SK-N-SH treated with all-trans-retinoic acid at 6 μM for 48 hours (cell line): ENCODE measurements at regions not wholly inside any gene's neighbourhood (a gene's known extent, or its start where the extent isn't known, plus 50 kb on each side); places are given as distances from the start of the nearest gene placed in this dataset.

Experiments
- ATAC-seq: fragments of 200-7000 bp; cut with Tn5 transposase; 3 replicates; pipeline ENCODE4 v1.9.1; 2020; ENCODE audit warnings: mild to moderate bottlenecking, moderate library complexity
- ARNTL ChIP-seq: fragments of 450-650 bp; formaldehyde crosslinking; IDR thresholded peaks from 2 replicates; pipeline ENCODE4 v1.5.0; 2020; ENCODE audit warnings: low read depth, mild to moderate bottlenecking, moderate library complexity, borderline replicate concordance
- BACH2 ChIP-seq: fragments of 250-450 bp; sonication (Bioruptor Pico); IDR thresholded peaks from 2 replicates; pipeline ENCODE4 v1.9.0; 2021; ENCODE audit warnings: mild to moderate bottlenecking, borderline replicate concordance
- CSDC2 ChIP-seq: fragments of 250-450 bp; sonication (Bioruptor Pico); IDR thresholded peaks from 2 replicates; pipeline ENCODE4 v1.5.0; 2020; ENCODE audit warnings: mild to moderate bottlenecking, moderate library complexity
- ESRRG ChIP-seq: fragments of 250-450 bp; sonication (Bioruptor Pico); IDR thresholded peaks from 2 replicates; pipeline ENCODE4 v1.6.1; 2021; ENCODE audit warnings: mild to moderate bottlenecking
- GLIS3 ChIP-seq: fragments of 250-450 bp; sonication (Bioruptor Pico); IDR thresholded peaks from 2 replicates; pipeline ENCODE4 v1.5.0; 2020; ENCODE audit warnings: mild to moderate bottlenecking, moderate library complexity
- ISL1 ChIP-seq: fragments of 250-450 bp; sonication (Bioruptor Pico); IDR thresholded peaks from 2 replicates; pipeline ENCODE4 v2.1.2; 2022; ENCODE audit warnings: mild to moderate bottlenecking, moderate library complexity
- OSR1 ChIP-seq: fragments of 250-450 bp; sonication (Bioruptor Pico); IDR thresholded peaks from 2 replicates; pipeline ENCODE4 v1.8.0; 2022; ENCODE audit warnings: moderate library complexity, mild to moderate bottlenecking, inconsistent platforms
- PPARA ChIP-seq: fragments of 250-450 bp; sonication (Bioruptor Pico); IDR thresholded peaks from 2 replicates; pipeline ENCODE4 v1.5.0; 2020; ENCODE audit warnings: mild to moderate bottlenecking, borderline replicate concordance
- RARB ChIP-seq: fragments of 250-450 bp; sonication (Bioruptor Pico); IDR thresholded peaks from 2 replicates; pipeline ENCODE4 v1.8.0; 2021; ENCODE audit warnings: mild to moderate bottlenecking, moderate library complexity
- SNAI2 ChIP-seq: fragments of 250-450 bp; sonication (Bioruptor Pico); IDR thresholded peaks from 2 replicates; pipeline ENCODE4 v1.5.0; 2020; ENCODE audit warnings: mild to moderate bottlenecking, moderate library complexity
- TOX ChIP-seq: fragments of 250-450 bp; sonication (Bioruptor Pico); IDR thresholded peaks from 2 replicates; pipeline ENCODE4 v1.8.0; 2021; ENCODE audit warnings: mild to moderate bottlenecking, moderate library complexity, borderline replicate concordance
- ZC3H10 ChIP-seq: fragments of 250-450 bp; sonication (Bioruptor Pico); IDR thresholded peaks from 2 replicates; pipeline ENCODE4 v1.5.1; 2021; ENCODE audit warnings: mild to moderate bottlenecking, moderate library complexity
- ZFP3 ChIP-seq: fragments of 250-450 bp; sonication (Bioruptor Pico); IDR thresholded peaks from 2 replicates; pipeline ENCODE4 v1.5.0; 2020; ENCODE audit warnings: mild to moderate bottlenecking, moderate library complexity
- ZFP30 ChIP-seq: fragments of 450-650 bp; formaldehyde crosslinking; IDR thresholded peaks from 2 replicates; pipeline ENCODE4 v1.5.0; 2022; ENCODE audit warnings: mild to moderate bottlenecking, moderate library complexity
- ZNF565 ChIP-seq: fragments of 450-650 bp; formaldehyde crosslinking; conservative IDR thresholded peaks from 2 replicates; pipeline ENCODE4 v1.5.0; 2020; ENCODE audit warnings: low read depth, mild to moderate bottlenecking, moderate library complexity
- ZNF70 ChIP-seq: fragments of 450-650 bp; formaldehyde crosslinking; IDR thresholded peaks from 2 replicates; pipeline ENCODE4 v1.5.0; 2020; ENCODE audit warnings: mild to moderate bottlenecking, moderate library complexity
- ZNF8 ChIP-seq: fragments of 450-650 bp; formaldehyde crosslinking; IDR thresholded peaks from 2 replicates; pipeline ENCODE4 v1.5.0; 2020; ENCODE audit warnings: mild to moderate bottlenecking, moderate library complexity
- TF ChIP-seq, protein P1 (sequence below): fragments of 250-450 bp; sonication (Bioruptor Pico); IDR thresholded peaks from 2 replicates; pipeline ENCODE4 v1.5.1; 2020; ENCODE audit warnings: low read depth, mild to moderate bottlenecking, moderate library complexity
- TF ChIP-seq, protein P2 (sequence below): fragments of 250-450 bp; sonication (Bioruptor Pico); IDR thresholded peaks from 2 replicates; pipeline ENCODE4 v1.8.0; 2020; ENCODE audit warnings: mild to moderate bottlenecking, moderate library complexity, borderline replicate concordance
- TF ChIP-seq, protein P3 (sequence below): fragments of 250-450 bp; sonication (Bioruptor Pico); IDR thresholded peaks from 2 replicates; pipeline ENCODE4 v1.5.0; 2020; ENCODE audit warnings: mild to moderate bottlenecking, moderate library complexity
- TF ChIP-seq, protein P4 (sequence below): fragments of 250-450 bp; sonication (Bioruptor Pico); IDR thresholded peaks from 2 replicates; pipeline ENCODE4 v1.5.1; 2021; ENCODE audit warnings: mild to moderate bottlenecking, moderate library complexity

DNA sequence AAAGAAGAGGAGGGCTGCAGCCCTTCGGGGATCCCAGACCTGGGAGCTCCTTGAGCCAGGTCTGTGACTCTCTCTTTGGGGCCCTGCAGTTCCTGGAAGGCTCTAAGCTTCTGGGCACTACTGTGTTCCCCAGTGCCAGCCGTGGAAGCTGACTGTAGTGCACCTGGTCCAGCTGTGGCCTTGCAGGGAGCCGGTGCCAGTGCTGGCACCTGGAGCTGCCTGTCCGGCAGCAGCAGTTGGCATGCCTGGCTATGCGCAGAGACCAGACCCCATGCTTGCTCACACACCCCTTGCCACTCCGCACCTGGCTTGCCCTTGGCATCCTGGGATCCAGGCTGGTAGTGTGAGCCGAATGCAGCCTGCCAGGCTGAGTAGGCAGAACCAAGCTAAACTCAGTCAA lies 91.0 kb upstream of the PUM3 start:
- TF ChIP-seq PPARA (CRISPR knock-in tag): no peak
- no peak for TF ChIP-seq ISL1 (CRISPR knock-in tag)
- TF ChIP-seq BACH2 (CRISPR knock-in tag): no peak
- TF ChIP-seq OSR1 (CRISPR knock-in tag): no peak
- no peak for TF ChIP-seq ZC3H10
- TF ChIP-seq ZNF565 (CRISPR knock-in tag): no peak
- TF ChIP-seq CSDC2 (CRISPR knock-in tag): no peak
- TF ChIP-seq, all 23 proteins: peak for 0
- no peak for ATAC-seq

DNA sequence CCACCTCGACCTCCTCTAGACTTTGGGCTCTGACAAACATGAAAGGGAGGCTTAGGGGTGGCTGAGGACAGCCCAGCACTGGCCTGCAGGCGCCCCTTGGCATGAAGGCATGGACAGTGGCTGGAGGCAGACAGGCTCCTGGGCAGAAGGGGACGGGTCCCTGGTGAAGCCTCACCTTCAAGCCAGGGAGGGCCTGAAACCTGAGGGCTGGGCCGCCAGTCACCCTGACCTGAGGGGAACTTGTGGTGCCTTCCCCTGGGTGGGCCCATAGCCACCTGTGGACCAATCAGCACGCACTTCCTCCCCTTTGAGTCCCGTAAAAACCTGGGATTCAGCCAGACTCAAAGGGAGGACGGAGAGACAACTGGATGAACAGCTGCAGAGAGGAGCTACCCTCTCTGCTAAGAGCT lies 90.4 kb upstream of the PUM3 start:
- no peak for TF ChIP-seq SNAI2 (CRISPR knock-in tag)
- TF ChIP-seq, protein P1, sequence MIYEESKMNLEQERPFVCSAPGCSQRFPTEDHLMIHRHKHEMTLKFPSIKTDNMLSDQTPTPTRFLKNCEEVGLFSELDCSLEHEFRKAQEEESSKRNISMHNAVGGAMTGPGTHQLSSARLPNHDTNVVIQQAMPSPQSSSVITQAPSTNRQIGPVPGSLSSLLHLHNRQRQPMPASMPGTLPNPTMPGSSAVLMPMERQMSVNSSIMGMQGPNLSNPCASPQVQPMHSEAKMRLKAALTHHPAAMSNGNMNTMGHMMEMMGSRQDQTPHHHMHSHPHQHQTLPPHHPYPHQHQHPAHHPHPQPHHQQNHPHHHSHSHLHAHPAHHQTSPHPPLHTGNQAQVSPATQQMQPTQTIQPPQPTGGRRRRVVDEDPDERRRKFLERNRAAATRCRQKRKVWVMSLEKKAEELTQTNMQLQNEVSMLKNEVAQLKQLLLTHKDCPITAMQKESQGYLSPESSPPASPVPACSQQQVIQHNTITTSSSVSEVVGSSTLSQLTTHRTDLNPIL (CRISPR knock-in tag): no peak
- TF ChIP-seq ZNF8 (CRISPR knock-in tag): no peak
- ATAC-seq: no peak

DNA sequence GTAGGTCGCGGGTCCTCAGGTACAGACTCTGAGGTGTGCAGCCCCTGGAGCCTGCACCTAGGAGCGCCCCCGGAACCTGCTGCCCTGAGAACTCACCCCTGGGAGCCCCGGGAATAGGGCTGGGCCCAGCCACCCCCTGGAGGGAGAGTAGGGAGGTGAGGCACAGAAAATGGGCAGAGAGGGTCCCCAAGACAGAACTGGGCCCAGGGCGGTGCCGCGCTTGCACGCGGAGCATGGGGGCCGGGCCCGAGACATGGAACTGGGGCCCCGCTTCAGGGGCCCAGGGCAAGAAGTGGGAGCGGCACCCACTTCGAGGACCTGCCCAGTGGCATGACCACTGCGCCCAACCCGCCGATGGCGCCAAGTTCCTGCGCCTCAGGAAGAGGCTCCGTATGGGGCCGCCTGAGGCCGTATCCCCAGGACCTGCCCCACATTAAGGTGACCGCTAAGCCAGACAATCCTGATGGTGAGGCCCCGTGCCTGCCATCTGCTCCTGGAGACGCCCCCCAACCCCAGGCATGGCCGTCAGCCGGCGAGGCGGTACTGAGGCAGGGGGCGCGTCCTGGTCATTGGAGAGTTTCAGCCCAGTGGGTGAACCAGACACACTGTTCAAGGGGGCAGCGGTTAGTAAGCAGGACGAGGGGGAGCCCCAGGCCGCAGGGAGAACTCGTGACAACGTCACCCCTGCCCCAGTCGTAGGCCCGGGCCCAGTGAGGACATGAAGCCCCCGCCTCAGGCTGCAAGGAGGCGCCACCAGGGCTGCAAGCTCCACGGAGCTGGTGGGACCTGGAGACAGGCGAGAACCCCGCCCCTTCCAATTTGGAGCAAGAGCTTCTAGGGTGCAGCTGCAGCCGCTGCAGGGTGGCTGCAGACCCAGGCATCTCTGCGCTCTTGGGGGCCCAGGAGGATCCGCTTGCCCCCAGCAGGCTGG lies 89.5 kb upstream of the PUM3 start:
- TF ChIP-seq ZNF70 (no peak), TOX (CRISPR knock-in tag) (no peak), SNAI2 (CRISPR knock-in tag) (no peak), ZFP3 (CRISPR knock-in tag) (no peak), ESRRG (CRISPR knock-in tag) (no peak)
- TF ChIP-seq, protein P2, sequence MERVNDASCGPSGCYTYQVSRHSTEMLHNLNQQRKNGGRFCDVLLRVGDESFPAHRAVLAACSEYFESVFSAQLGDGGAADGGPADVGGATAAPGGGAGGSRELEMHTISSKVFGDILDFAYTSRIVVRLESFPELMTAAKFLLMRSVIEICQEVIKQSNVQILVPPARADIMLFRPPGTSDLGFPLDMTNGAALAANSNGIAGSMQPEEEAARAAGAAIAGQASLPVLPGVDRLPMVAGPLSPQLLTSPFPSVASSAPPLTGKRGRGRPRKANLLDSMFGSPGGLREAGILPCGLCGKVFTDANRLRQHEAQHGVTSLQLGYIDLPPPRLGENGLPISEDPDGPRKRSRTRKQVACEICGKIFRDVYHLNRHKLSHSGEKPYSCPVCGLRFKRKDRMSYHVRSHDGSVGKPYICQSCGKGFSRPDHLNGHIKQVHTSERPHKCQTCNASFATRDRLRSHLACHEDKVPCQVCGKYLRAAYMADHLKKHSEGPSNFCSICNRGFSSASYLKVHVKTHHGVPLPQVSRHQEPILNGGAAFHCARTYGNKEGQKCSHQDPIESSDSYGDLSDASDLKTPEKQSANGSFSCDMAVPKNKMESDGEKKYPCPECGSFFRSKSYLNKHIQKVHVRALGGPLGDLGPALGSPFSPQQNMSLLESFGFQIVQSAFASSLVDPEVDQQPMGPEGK (CRISPR knock-in tag): no peak
- ATAC-seq: no peak

DNA sequence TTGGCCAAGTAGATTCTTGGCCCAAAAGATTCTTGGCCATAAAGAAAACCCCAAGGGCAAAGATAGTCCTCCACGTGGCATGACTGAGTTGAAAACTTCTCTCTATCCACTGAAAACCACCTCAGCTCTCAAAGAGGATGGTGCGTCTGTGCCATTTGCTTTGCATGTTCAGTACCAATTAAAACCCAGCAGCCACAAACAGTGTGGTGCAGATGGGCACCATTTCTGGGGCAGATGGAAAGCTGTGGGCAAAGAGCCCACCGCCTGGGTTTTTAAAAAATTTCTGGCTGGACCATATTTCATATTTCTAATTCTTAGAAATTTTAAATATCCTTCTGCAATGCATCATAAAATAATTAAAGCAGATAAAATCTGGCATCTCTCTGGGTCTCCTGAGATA lies 84.5 kb upstream of the PUM3 start:
- TF ChIP-seq, protein P3, sequence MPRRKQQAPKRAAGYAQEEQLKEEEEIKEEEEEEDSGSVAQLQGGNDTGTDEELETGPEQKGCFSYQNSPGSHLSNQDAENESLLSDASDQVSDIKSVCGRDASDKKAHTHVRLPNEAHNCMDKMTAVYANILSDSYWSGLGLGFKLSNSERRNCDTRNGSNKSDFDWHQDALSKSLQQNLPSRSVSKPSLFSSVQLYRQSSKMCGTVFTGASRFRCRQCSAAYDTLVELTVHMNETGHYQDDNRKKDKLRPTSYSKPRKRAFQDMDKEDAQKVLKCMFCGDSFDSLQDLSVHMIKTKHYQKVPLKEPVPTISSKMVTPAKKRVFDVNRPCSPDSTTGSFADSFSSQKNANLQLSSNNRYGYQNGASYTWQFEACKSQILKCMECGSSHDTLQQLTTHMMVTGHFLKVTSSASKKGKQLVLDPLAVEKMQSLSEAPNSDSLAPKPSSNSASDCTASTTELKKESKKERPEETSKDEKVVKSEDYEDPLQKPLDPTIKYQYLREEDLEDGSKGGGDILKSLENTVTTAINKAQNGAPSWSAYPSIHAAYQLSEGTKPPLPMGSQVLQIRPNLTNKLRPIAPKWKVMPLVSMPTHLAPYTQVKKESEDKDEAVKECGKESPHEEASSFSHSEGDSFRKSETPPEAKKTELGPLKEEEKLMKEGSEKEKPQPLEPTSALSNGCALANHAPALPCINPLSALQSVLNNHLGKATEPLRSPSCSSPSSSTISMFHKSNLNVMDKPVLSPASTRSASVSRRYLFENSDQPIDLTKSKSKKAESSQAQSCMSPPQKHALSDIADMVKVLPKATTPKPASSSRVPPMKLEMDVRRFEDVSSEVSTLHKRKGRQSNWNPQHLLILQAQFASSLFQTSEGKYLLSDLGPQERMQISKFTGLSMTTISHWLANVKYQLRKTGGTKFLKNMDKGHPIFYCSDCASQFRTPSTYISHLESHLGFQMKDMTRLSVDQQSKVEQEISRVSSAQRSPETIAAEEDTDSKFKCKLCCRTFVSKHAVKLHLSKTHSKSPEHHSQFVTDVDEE (CRISPR knock-in tag): no peak
- TF ChIP-seq PPARA (CRISPR knock-in tag) (no peak), ZFP30 (no peak), ZC3H10 (no peak), BACH2 (CRISPR knock-in tag) (no peak), ARNTL (CRISPR knock-in tag) (no peak), TOX (CRISPR knock-in tag) (no peak), ZNF565 (CRISPR knock-in tag) (no peak), OSR1 (CRISPR knock-in tag) (no peak), CSDC2 (CRISPR knock-in tag) (no peak), RARB (CRISPR knock-in tag) (no peak), GLIS3 (CRISPR knock-in tag) (no peak)
- TF ChIP-seq, protein P2 (CRISPR knock-in tag): no peak
- TF ChIP-seq, protein P1 (CRISPR knock-in tag): no peak
- TF ChIP-seq, protein P4, sequence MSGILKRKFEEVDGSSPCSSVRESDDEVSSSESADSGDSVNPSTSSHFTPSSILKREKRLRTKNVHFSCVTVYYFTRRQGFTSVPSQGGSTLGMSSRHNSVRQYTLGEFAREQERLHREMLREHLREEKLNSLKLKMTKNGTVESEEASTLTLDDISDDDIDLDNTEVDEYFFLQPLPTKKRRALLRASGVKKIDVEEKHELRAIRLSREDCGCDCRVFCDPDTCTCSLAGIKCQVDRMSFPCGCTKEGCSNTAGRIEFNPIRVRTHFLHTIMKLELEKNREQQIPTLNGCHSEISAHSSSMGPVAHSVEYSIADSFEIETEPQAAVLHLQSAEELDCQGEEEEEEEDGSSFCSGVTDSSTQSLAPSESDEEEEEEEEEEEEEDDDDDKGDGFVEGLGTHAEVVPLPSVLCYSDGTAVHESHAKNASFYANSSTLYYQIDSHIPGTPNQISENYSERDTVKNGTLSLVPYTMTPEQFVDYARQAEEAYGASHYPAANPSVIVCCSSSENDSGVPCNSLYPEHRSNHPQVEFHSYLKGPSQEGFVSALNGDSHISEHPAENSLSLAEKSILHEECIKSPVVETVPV (CRISPR knock-in tag): no peak

More for the DNA sequence above, 84.5 kb upstream of the PUM3 start:
- ATAC-seq: no peak
